IPS-20b (cell line): ENCODE measurements at regions not wholly inside any gene's neighbourhood (a gene's known extent, or its start where the extent isn't known, plus 50 kb on each side); places are given as distances from the start of the nearest gene placed in this dataset.

Source experiments
- H3K27ac ChIP-seq: one replicate; pipeline ENCODE4 v1.5.1; 2013; ENCODE audit warnings: low read length
- H3K27me3 ChIP-seq: 2 replicates; pipeline ENCODE4 v1.6.1; 2013; ENCODE audit warnings: mild to moderate bottlenecking, low read length, inconsistent platforms; ENCODE audit not compliant: insufficient read depth
- H3K36me3 ChIP-seq: 2 replicates; pipeline ENCODE4 v1.6.1; 2013; ENCODE audit warnings: low read depth, mild to moderate bottlenecking, inconsistent platforms, low read length, moderate library complexity; ENCODE audit not compliant: insufficient read depth
- H3K4me1 ChIP-seq: 2 replicates; pipeline ENCODE4 v1.6.1; 2013; ENCODE audit warnings: mild to moderate bottlenecking, control low read depth, inconsistent platforms, low read length, moderate library complexity; ENCODE audit not compliant: insufficient read depth
- H3K4me3 ChIP-seq: 2 replicates; pipeline ENCODE4 v1.5.1; 2013; ENCODE audit warnings: mild to moderate bottlenecking, low read length, inconsistent platforms
- H3K9ac ChIP-seq: 2 replicates; pipeline ENCODE4 v1.6.1; 2013; ENCODE audit warnings: low read depth, mild to moderate bottlenecking, inconsistent platforms, low read length, moderate library complexity
- H3K9me3 ChIP-seq: 2 replicates; pipeline ENCODE4 v1.6.1; 2013; ENCODE audit warnings: mild to moderate bottlenecking, low read depth, low read length, inconsistent platforms; ENCODE audit not compliant: insufficient read depth

- Histone ChIP-seq H3K4me3 (no peak overlapping the region), H3K36me3 (no peaks in the 10 kb centered on the region), H3K27ac (no peak overlapping the region), H3K27me3 (no peaks in the 10 kb centered on the region), H3K9me3 (no peaks in the 10 kb centered on the region), H3K9ac (no peak overlapping the region), H3K4me1 (no peaks in the 10 kb centered on the region)
Measured at GRCh38 chr20:50459124-50459918, 50.9 kb upstream of the PTPN1 start.

- no peak overlapping the region for H3K4me3 ChIP-seq
- no peaks in the 10 kb centered on the region for H3K4me1 ChIP-seq
- no peaks in the 10 kb centered on the region for H3K36me3 ChIP-seq
- no peaks in the 10 kb centered on the region; the same call in 1 of the 2 replicates for H3K27me3 ChIP-seq
- no peaks in the 10 kb centered on the region for H3K9me3 ChIP-seq
- no peak overlapping the region for H3K9ac ChIP-seq
- no peak overlapping the region for H3K27ac ChIP-seq
Measured at GRCh38 chr20:50460115-50460607, 50.0 kb upstream of the PTPN1 start.
